ENCODE measurements at regions not wholly inside any gene's neighbourhood (a gene's known extent, or its start where the extent isn't known, plus 50 kb on each side); places are given as distances from the start of the nearest gene placed in this dataset.

- no peak for TF ChIP-seq CTCF (conservative IDR thresholded peaks at IDR 0.05; ENCODE audit: low read length)
- TF ChIP-seq EZH2phosphoT487 (IDR thresholded peaks at IDR 0.05; ENCODE audit: borderline replicate concordance, low read depth, low read length), result no peak
Measured at GRCh38 chr10:130371156-130371555, 235.0 kb downstream of the GLRX3 start.
